ENCODE measurements at regions not wholly inside any gene's neighbourhood (a gene's known extent, or its start where the extent isn't known, plus 50 kb on each side); places are given as distances from the start of the nearest gene placed in this dataset.
A peak's percentile ranks its signal among the peaks of the same experiment; 100 is the strongest.

GRCh38 chr13:48843630-48844380, 131.9 kb upstream of the FNDC3A start:
- Histone ChIP-seq H3K4me2 (ENCODE audit: low read depth, low read length) (no peak overlapping the region), H3K4me3 (replicated peaks in 1 of 3; ENCODE audit: insufficient read depth in 1 of 3, low read depth in 2 of 3, low read length in 3 of 3) (no peak overlapping the region), H2AFZ (ENCODE audit: low read length) (no peak overlapping the region), H3K27me3 (ENCODE audit: control insufficient read depth in 1 of 2, insufficient read depth in 2 of 2, low read length in 2 of 2) (no peaks in the 10 kb centered on the region), H3K27ac (ENCODE audit: extremely low read length, insufficient read depth, low read length) (no peak overlapping the region), H4K20me1 (ENCODE audit: insufficient read depth, low read length) (no peaks in the 10 kb centered on the region), H3K4me1 (ENCODE audit: insufficient read depth, low read length) (0 out of 2 replicates have a peak, but pooled peaks cover 5% of the 10 kb centered on the region), H3K9me3 (ENCODE audit: low read length) (no peaks in the 10 kb centered on the region), H3K9ac (ENCODE audit: insufficient read depth, low read depth, low read length) (no peak overlapping the region), H3K36me3 (replicated peaks in 1 of 2; ENCODE audit: control insufficient read depth in 1 of 2, insufficient read depth in 2 of 2, low read length in 2 of 2) (no peaks in the 10 kb centered on the region), H3K79me2 (ENCODE audit: insufficient read depth, low read length) (no peaks in the 10 kb centered on the region)
- intact Hi-C loops (cut with micrococcal nuclease; ENCODE audit: unreplicated experiment) (no loop called here), in situ Hi-C loops (cut with HindIII; ENCODE audit: extremely low pct_ligation_motif_present, low pct_unique_long_range_greater_than_20kb) (no loop called here)
- FAIRE-seq (no peak), ATAC-seq (peak; percentile 32; the same call in 2 of the 3 replicates), DNase-seq (ENCODE audit: low spot score) (no peak)
- ChIA-PET POLR2A (no interaction called here), CTCF (ENCODE audit: low intra/inter-chr PET ratio, low total read pairs) (no interaction called here)
- no TSS peak for BruUV-seq (replicated peaks)
- 11% methylated on average over 3 of the region's 3 CpGs for WGBS (ENCODE audit: low lambda C conversion rate)
- TF ChIP-seq ZSCAN29 (CRISPR knock-in tag; conservative IDR thresholded peaks at IDR 0.05): no peak
- no peak for TF ChIP-seq SKI (IDR thresholded peaks at IDR 0.05; ENCODE audit: partially characterized antibody)
- no peak for TF ChIP-seq POLR2AphosphoS5 (IDR thresholded peaks at IDR 0.05; ENCODE audit: low read depth, low read length)
- no peak for TF ChIP-seq ZNF800 (CRISPR knock-in tag; IDR thresholded peaks at IDR 0.05)
- TF ChIP-seq RNF2 (conservative IDR thresholded peaks at IDR 0.05; ENCODE audit: low read depth): no peak
- no peak for TF ChIP-seq ZNF503 (CRISPR knock-in tag; IDR thresholded peaks at IDR 0.05)
- no peak for TF ChIP-seq ATF1 (CRISPR knock-in tag; IDR thresholded peaks at IDR 0.05)
- TF ChIP-seq MYPOP (CRISPR knock-in tag; IDR thresholded peaks at IDR 0.05): no peak
- TF ChIP-seq ZNF138 (CRISPR knock-in tag; IDR thresholded peaks at IDR 0.05; ENCODE audit: low read depth): no peak
- no peak for TF ChIP-seq MYNN (CRISPR knock-in tag; IDR thresholded peaks at IDR 0.05; ENCODE audit: low read depth)
- TF ChIP-seq, protein P1, sequence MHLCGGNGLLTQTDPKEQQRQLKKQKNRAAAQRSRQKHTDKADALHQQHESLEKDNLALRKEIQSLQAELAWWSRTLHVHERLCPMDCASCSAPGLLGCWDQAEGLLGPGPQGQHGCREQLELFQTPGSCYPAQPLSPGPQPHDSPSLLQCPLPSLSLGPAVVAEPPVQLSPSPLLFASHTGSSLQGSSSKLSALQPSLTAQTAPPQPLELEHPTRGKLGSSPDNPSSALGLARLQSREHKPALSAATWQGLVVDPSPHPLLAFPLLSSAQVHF (CRISPR knock-in tag; IDR thresholded peaks at IDR 0.05): no peak
- no peak for TF ChIP-seq SYNCRIP (IDR thresholded peaks at IDR 0.05; ENCODE audit: insufficient read depth, low read depth, low read length)
- TF ChIP-seq ZNF776 (CRISPR knock-in tag; IDR thresholded peaks at IDR 0.05): no peak
- TF ChIP-seq TSC22D2 (CRISPR knock-in tag; IDR thresholded peaks at IDR 0.05; ENCODE audit: borderline replicate concordance): no peak
- no peak for TF ChIP-seq MAZ (IDR thresholded peaks at IDR 0.05; ENCODE audit: borderline replicate concordance, low read depth, low read length)
- no peak for TF ChIP-seq MAZ (CRISPR knock-in tag; IDR thresholded peaks at IDR 0.05; ENCODE audit: low read depth)
- TF ChIP-seq ZNF331 (CRISPR knock-in tag; IDR thresholded peaks at IDR 0.05): no peak

Measured in HepG2 (cell line).